ENCODE measurements at regions not wholly inside any gene's neighbourhood (a gene's known extent, or its start where the extent isn't known, plus 50 kb on each side); places are given as distances from the start of the nearest gene placed in this dataset.
"Not testable (repeated sequence)": the region's sequence is repeated elsewhere in the genome, so short reads cannot be mapped to it uniquely, and the experiment has no call there.

- no peak for DNase-seq
These were observed 406.6 kb upstream of the LARGE1 start for GRCh38 chr22:34326901-34327300.

DNA sequence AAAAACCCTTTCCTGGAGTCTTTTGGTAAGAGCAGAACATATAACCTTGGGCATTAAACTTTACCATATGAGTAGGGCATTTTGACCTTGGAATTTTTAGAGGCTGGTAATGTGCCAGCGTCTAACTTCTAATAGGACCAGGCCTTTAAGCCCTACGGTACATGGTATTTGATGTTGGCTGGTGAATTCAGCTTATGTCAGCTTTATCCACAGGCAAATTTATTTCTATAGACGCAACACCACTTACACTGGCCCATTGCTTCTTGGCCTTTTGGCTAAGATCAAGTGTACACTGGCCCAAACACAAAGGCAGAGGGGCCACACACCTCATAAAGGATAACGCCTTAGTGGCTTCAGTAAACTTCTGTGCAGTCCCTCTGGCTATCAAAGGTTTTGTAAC is 410.2 kb upstream of the LARGE1 start:
- DNase-seq = no peak

GRCh38 chr22:34333285-34333684 is 413.0 kb upstream of the LARGE1 start:
- no peak for DNase-seq

DNA sequence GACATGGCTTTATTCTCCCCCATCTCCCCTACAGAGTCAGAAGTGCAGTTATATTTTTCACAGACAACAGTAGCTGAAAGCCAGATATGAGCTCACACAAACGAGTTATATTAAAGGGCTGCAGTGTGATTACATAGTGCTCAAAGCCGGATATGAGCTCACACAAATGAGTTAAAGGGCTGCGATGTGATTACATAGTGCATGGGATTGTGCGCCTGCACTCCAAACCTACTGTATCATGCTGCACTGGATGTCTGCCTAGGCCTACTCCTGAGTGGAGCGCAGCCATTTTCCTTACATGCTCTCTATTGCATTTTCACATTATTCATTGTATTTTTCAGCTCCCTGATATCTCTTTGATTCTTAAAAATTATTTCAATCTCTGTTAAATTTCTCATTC is 414.6 kb upstream of the LARGE1 start:
- DNase-seq = no peak

DNA sequence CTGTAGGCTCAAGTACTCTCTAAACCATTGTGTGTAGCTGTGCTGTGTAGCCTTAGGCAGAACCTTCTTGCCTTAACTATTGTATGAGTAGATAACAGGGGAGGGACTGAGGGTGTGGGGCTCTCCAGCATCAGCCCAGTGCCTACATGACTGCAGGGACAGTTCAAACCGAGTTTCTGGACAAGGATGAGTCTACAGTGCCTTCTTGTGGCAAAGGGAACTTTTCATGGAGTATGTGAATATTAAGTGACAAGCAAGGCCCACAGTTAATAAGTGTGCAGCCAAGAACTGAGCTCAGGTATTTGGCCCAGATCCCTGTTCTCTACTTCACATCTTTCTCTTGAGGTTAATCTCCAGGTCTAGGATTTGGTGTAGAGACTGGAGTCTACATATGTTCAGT is 424.4 kb upstream of the LARGE1 start:
- DNase-seq = no peak

DNA sequence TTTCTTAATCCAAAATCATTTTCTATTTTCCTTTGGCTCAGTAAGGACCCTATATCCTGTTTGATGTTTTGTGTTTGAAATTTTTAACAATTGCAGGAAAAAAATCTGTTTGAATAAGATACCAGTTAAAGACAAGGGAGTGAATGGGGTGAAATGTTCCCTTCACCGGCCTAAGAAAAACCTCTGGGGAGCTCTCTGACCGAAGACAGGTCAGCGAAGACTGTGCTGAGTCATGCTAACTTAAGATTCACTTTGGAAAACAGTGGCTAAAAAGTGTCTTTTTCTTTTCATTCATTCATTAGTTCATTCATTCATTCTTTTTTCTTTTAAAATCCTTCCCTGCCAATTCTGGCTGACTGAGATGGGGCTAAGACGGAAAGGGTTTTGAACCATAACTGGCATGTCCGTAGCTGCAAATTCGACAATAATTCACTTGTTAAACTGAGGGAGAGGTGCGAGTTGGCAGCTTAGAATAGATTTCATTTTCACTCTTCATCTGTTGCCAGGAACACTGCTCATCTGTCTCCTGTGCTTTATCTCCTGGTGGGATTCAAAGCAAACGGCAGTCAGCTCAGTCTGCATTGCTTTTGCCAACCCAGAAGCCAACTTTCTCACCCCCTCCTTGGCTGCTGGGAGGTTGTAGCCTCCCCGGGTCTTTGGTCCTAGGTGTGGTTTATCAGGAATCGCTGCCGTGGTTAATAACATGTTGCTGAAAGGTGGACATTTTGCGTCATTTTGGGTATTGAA is 434.0 kb upstream of the LARGE1 start:
- no peak for DNase-seq

GRCh38 chr22:34356481-34356880 is 436.2 kb upstream of the LARGE1 start:
- DNase-seq = no peak

DNA sequence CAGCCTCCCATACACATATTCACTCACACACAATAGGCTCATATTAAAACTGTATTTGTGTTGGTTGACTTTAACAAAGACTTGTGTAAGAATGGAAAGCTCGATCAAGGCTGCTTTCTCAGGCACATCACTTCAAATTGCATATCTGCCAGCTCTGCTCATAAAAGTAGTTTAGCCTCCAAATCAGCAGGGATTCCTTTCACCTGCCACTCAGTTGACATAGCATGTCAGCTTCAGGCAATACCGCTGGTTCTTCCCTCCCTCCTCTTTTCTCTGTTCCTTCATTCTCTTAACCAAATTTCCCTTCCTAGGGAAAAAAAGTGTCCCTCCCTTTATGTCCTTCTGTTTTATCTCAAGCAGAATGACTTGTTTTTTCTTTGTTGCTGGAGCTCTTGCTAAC is 450.4 kb upstream of the LARGE1 start:
- DNase-seq = no peak

GRCh38 chr22:34379825-34380224 is 459.5 kb upstream of the LARGE1 start:
- no peak for DNase-seq

- no peak for DNase-seq
These were observed 460.3 kb upstream of the LARGE1 start for GRCh38 chr22:34380532-34380931.

DNA sequence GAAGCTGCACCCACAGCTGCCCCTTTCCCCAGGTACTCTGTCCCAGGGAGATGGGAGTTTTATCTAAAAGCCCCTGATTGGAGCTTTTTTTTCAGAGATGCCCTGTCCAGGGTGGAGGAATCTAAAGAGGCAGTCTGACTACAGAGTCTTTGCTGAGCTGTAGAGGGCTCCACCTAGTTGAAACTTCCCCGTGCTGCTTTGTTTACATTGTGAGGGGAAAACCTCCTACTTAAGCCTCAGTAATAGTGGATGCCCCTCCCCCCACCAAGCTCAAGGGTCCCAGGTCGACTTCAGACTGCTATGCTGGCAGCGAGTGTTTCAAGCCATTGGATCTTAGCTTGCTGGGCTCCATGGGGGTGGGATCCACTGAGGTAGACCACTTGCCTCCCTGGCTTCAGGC is 470.1 kb upstream of the LARGE1 start:
- DNase-seq = no peak

DNA sequence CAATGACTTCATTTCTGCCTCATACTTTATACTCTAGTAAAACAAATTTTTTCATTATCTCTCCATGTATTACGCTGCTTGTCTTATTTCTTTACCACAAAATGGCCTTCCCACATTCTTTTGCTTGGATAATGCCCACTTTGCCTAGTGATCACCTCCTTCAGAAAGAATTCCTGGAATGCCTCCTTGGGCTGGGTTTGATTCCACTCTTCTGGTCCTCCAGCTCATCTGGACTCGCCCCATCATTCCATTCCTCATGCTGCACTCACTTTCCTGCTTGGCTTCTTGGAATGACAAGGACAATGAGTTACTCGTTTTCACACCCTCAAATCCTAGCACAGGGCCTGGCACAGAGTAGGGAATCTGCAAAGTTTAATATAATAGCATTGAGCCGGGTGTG is 475.1 kb upstream of the LARGE1 start:
- no peak for DNase-seq

DNA sequence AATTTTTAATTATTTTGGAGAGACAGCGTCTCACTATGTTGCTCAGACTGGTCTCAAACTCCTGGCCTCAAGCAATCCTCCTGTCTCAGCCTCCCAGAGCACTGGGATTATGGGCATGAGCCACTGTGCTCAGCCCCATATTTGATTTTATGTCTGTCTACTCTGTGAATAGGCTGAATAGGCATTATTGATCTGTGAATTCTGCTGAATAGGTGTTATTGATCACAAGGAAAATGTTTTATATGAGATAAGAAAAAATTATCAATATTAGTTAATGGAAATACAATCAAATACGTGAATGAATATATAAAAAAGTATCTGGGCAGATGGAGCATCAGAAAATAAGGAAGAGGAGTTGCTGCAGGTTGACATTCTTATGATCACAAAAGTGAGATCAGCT is 483.4 kb upstream of the LARGE1 start:
- DNase-seq = no peak

DNA sequence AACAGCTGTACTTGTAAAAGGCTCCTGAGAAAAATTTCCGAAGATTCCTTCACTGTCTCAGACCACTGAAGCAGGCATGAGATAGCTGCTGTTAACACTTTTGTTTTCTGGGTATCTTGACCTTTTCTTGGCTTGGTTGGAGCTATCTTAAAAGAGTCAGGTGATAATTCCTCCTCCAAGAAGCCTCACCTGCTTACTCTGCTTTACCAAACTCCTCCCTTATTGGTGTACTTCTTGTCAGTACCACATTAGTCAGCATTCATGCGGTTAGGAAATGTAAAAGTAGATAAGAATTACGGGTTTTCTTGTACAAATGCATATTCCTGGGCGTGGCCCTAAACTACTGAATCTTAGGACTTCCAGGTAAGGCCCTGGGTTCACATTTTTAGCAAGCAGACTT is 489.8 kb upstream of the LARGE1 start:
- DNase-seq = no peak

DNA sequence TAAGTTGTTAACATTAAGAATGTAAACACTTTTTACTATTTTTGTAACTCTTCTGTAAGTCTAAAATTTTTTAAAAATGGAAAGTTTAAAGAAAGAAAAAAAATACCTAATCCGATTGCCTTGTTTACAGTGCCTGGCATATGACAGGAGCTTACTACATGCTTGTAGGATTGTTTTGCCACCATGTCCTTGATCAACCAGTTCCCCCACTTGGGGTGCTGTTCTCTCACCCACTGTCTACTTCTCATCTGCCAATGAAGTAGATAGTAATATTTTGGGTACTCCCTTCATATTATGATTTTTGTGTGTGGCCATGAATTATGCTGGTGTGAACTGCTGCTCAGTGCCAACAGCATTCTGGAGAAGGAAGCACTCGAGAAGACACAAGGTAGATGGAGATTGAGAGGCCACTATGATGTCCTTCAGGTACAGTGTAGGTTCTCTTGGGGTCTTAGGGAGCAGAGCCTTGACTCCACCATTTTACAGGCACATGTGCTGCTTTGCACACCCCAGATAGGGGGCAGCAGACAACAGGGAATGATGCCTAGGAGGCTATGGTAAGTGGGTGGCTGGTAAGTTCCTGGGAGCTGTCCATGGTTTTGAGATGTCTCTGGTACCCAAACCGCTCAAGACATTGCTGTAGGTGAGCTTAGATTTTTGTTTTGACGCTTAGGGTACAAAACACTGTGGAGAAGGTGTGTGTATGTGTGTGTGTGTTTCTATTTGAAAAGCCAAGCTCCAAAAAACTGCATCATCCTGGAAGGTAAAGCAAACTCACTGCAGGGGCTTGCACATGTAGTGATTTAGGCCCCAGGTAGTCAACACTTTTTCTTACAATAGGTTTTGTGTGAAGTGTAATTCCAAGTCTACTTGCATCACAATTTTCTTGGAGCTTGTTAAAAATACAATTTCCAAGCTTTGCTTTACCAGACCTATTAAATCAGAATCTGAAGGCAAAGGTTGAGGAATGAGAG is 494.5 kb upstream of the LARGE1 start:
- no peak for DNase-seq

DNA sequence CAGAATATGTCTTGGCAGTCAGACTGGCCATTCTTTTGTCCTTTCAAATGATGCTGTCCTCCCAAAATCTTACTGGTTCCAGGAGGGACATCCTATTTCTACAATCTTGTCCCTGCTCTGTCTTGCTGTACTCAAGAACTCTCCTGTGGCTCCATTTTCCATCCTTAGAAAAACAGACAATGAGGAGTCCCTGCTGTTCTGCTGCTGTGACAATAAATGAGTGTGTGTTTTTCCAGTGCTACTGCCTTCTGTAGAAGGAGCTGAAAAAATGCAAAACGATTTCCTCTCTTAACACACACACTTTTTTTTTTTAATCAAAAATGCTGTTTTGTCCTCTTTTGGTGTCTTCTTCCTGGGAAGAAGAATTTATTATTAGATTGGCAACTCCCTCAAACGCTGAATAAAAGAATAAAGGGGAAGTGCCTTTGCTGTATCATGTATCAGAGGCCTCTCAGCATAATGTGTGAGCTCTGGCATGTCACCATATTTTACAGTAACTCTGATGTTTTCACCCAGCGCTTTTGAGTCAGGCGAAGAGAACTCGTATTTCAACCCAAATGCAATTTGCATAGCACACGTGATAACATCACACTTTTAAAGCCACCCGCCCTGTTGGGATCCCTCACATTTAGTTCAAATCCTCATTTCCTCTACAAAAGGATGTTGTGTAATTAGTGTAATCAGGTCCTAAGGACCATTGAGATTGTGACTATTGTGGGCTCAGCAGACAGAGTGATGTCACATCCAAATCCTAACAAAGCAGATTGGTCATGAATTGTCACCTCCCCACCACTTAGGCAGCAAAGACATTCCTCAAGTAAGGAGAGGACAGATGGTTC is 496.0 kb upstream of the LARGE1 start:
- DNase-seq = no peak

GRCh38 chr22:34422948-34423347 is 502.7 kb upstream of the LARGE1 start:
- not testable (repeated sequence) for DNase-seq

DNA sequence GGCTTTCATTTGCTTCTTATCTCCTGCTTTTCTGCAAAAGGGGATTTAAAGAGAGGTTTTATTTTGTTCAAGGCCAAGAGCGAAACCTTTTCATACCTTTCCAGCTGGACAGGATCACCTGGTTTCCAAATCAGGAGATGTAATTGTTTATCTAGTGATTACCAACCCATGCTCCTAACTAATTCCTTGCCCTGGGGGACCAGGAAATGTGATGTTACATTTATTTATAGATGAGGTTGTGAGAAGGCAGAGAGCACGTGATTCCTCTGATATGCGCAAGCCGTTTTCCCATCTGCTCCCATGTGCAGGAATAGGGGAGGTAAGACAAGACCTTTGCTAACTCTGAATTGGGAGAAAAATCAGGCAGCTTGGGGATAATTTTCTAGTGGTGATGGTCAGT is 507.2 kb upstream of the LARGE1 start:
- no peak for DNase-seq

- DNase-seq = no peak
These were observed 507.6 kb upstream of the LARGE1 start for GRCh38 chr22:34427841-34428240.

DNA sequence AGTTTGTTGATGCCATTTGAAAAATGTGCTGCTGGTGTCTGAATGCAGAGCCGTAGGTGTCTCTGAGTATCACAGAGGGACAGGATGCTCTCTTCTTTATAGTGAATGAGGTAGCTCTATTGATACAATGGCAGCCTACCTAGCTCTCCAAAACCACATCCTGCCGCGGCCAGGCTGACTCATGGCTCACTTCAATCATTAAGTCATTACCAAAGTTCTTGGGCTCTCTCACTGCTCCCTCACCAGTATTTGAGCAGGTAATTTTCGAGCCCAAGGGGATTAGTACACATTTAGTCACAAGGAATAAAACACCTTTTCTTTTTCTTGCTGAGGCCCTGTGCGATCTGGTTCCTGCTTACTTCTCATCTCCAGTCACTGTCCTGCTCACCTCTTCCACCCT is 509.0 kb upstream of the LARGE1 start:
- DNase-seq = no peak

DNA sequence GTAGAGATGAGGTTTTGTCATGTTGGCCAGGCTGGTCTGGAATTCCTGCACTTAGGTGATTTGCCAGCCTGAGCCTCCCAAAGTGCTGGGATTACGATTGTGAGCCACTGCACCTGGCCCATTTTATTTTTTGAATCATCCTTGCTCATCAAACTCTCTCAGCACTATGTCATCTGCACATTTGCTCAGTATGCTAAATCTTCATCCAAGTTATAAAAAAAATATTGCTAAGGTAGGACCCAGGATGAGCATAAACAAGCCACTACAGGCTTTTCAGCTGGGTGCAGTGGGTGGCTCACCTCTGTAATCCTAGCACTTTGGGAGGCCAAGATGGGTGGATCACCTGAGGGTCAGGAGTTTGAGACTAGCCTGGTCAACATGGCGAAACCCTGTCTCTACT is 510.1 kb upstream of the LARGE1 start:
- DNase-seq = no peak

- no peak for DNase-seq
These were observed 514.1 kb upstream of the LARGE1 start for GRCh38 chr22:34434371-34434770.

DNA sequence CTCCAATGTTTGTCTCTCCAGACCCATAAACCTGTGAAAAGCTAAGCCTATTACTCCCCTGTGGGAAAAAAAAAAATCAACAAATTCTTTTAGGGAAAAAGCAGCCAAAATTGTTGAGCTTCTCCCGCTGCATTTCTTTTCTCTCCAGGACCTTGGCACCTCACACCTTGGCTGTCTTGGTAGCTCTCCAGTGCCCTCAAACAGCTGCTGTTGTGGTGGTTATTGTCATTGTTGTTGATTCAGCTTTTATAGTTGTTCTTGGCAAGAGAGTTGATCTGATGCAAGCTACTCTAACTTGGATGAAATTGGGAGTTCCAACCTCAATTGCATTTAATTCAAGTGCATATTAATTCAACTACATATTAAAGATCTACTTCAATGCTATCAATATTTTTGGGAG is 516.9 kb upstream of the LARGE1 start:
- no peak for DNase-seq
